ENCODE measurements at regions not wholly inside any gene's neighbourhood (a gene's known extent, or its start where the extent isn't known, plus 50 kb on each side); places are given as distances from the start of the nearest gene placed in this dataset.

GRCh38 chr10:28996345-28996744 lies 292.5 kb upstream of the LYZL1 start (continued):
- TF ChIP-seq CLOCK (CRISPR knock-in tag; IDR thresholded peaks at IDR 0.05; ENCODE audit: borderline replicate concordance) = no peak
- no peak for TF ChIP-seq ZNF3 (CRISPR knock-in tag; IDR thresholded peaks at IDR 0.05)
- no peak for TF ChIP-seq ZNF263 (CRISPR knock-in tag; IDR thresholded peaks at IDR 0.05; ENCODE audit: borderline replicate concordance)
- TF ChIP-seq CC2D1A (IDR thresholded peaks at IDR 0.05) = no peak
- TF ChIP-seq CREB3 (tag; conservative IDR thresholded peaks at IDR 0.05; ENCODE audit: low read depth) = no peak
- no peak for TF ChIP-seq ZC3H11A (IDR thresholded peaks at IDR 0.05; ENCODE audit: low read depth, low read length)
- no peak for TF ChIP-seq ZNF79 (CRISPR knock-in tag; IDR thresholded peaks at IDR 0.05; ENCODE audit: low read depth)
- no peak for TF ChIP-seq SMARCC2 (IDR thresholded peaks at IDR 0.05; ENCODE audit: low read depth)
- no peak for TF ChIP-seq BHLHE40 (IDR thresholded peaks at IDR 0.05; ENCODE audit: low read length)
- no peak for TF ChIP-seq NR2C2 (CRISPR knock-in tag; IDR thresholded peaks at IDR 0.05)
- no peak for TF ChIP-seq NR2C2 (tag; IDR thresholded peaks at IDR 0.05)
